ENCODE measurements at regions not wholly inside any gene's neighbourhood (a gene's known extent, or its start where the extent isn't known, plus 50 kb on each side); places are given as distances from the start of the nearest gene placed in this dataset.

DNA sequence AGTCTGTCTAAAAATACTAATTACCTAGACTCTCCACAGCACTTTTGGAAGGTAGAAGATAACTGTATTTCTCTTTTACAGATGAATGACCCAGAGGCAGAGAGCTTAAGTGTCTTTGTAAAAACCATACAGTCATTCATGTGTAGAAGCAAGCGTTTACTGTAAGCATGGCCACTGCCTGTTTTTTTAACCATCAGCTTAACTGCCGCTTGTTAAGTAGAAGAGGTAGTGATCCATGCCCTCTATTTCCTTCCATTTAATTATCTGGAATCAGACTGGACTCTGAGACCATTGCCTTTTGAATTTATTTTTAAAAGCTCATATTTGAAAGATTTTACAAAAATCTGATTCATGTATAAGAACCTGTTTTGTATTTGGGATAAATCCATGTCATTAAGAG is 111.2 kb upstream of the TECRL start:
- H3K18ac ChIP-seq (ENCODE audit: extremely low read depth, low read length), result no peak overlapping the region
- H2BK12ac ChIP-seq (ENCODE audit: low read depth, low read length), result no peak overlapping the region
- DNase-seq (ENCODE audit: low read depth in 1 of 2, low spot score in 2 of 2) (no peak), FAIRE-seq (no peak)
- H4K5ac ChIP-seq (ENCODE audit: insufficient read length, low read depth, low read length), result no peak overlapping the region
- no peaks in the 10 kb centered on the region for H3K36me3 ChIP-seq (ENCODE audit: control insufficient read depth in 2 of 4, insufficient read depth in 4 of 4, low read length in 3 of 4)
- no peak overlapping the region for H2BK20ac ChIP-seq (ENCODE audit: low read length)
- no peaks in the 10 kb centered on the region for H3K9me3 ChIP-seq (ENCODE audit: insufficient read depth in 2 of 2, low read depth in 1 of 2, low read length in 1 of 2)
- H4K8ac ChIP-seq (ENCODE audit: extremely low read depth, insufficient read depth, low read length), result no peak overlapping the region
- H2BK15ac ChIP-seq (ENCODE audit: low read length), result no peak overlapping the region
- CTCF ChIA-PET (ENCODE audit: partially characterized antibody), result interaction anchor here (0.6 to 1.4 kb wide), 3 partner anchors 18 to 1713 kb away, joined by 3 to 8 read pairs (median 3); no protein-coding TSS in a partner anchor
- no peaks in the 10 kb centered on the region for H3K27me3 ChIP-seq (replicated peaks in 1 of 4; ENCODE audit: control insufficient read depth in 3 of 4, extremely low read depth in 1 of 4, insufficient read depth in 3 of 4, low read length in 3 of 4)
- no peak overlapping the region for H2BK5ac ChIP-seq (ENCODE audit: low read depth, low read length)
- H3K56ac ChIP-seq (replicated peaks; ENCODE audit: insufficient read length, low read depth, low read length), result no peak overlapping the region
- no peak overlapping the region for H2AFZ ChIP-seq (ENCODE audit: low read length)
- H3K14ac ChIP-seq (ENCODE audit: insufficient read length), result no peak overlapping the region
- H2BK120ac ChIP-seq (replicated peaks; ENCODE audit: low read depth, low read length), result no peak overlapping the region
- no peaks in the 10 kb centered on the region for H4K20me1 ChIP-seq (replicated peaks in 1 of 2; ENCODE audit: control insufficient read depth in 1 of 2, insufficient read depth in 2 of 2, low read length in 2 of 2)
- no peak overlapping the region for H3K4ac ChIP-seq (replicated peaks; ENCODE audit: insufficient read length, low read depth, low read length)
- H3K9ac ChIP-seq (replicated peaks in 1 of 4; ENCODE audit: extremely low read depth in 1 of 4, low read depth in 3 of 4, low read length in 3 of 4), result no peak overlapping the region
- H3K79me2 ChIP-seq (ENCODE audit: control insufficient read depth in 1 of 2, insufficient read depth in 2 of 2, low read length in 2 of 2), result no peaks in the 10 kb centered on the region
- H3K4me2 ChIP-seq (ENCODE audit: insufficient read depth in 1 of 2, low read depth in 2 of 2, low read length in 2 of 2), result no peak overlapping the region
- H3K4me1 ChIP-seq (replicated peaks in 1 of 4; ENCODE audit: control insufficient read depth in 3 of 4, insufficient read depth in 4 of 4, low read length in 3 of 4), result no peaks in the 10 kb centered on the region
- no peak overlapping the region for H4K91ac ChIP-seq (replicated peaks; ENCODE audit: insufficient read length, low read length)
- no peak overlapping the region for H2AK5ac ChIP-seq (ENCODE audit: low read depth, low read length)
- no peaks in the 10 kb centered on the region for H3K79me1 ChIP-seq (ENCODE audit: low read depth, low read length)
- POLR2A ChIA-PET (ENCODE audit: partially characterized antibody), result no interaction called here
- no peak overlapping the region for H3K4me3 ChIP-seq (ENCODE audit: extremely low read depth in 1 of 4, insufficient read depth in 2 of 4, low read depth in 3 of 4, low read length in 4 of 4)
- no peak overlapping the region for H3K23ac ChIP-seq (ENCODE audit: insufficient read length)
- H3K23me2 ChIP-seq (ENCODE audit: low read depth, low read length), result no peaks in the 10 kb centered on the region
- H3K27ac ChIP-seq (ENCODE audit: low read depth, low read length), result no peak overlapping the region
- WGBS, 2 experiments (ENCODE audit: extremely low coverage in 1 of 2, insufficient coverage in 1 of 2, insufficient read length in 1 of 2, insufficient replicate concordance in 2 of 2, low coverage in 1 of 2, low lambda C conversion rate in 2 of 2, missing lambda C conversion rate in 1 of 2), result 74% methylated on average over 2 of the region's 2 CpGs; no CpG with 5 or more reads in 1 of the 2 experiments
- no peak for TF ChIP-seq EGR1 (IDR thresholded peaks at IDR 0.05; ENCODE audit: borderline replicate concordance, low read depth, low read length)
- TF ChIP-seq CREB1 (IDR thresholded peaks at IDR 0.05), result no peak
- no peak for TF ChIP-seq GABPA (IDR thresholded peaks at IDR 0.05; ENCODE audit: borderline replicate concordance, insufficient read depth, low read length)
- no peak for TF ChIP-seq POLR2AphosphoS5 (IDR thresholded peaks at IDR 0.05; ENCODE audit: low read depth, low read length)
- TF ChIP-seq BCL11A (IDR thresholded peaks at IDR 0.05; ENCODE audit: low read depth in 2 of 2, low read length in 2 of 2), result no peak
- TF ChIP-seq CBX8 (IDR thresholded peaks at IDR 0.05; ENCODE audit: borderline replicate concordance, low read depth, low read length), result no peak
- TF ChIP-seq GTF2F1 (IDR thresholded peaks at IDR 0.05; ENCODE audit: borderline replicate concordance, low read depth, low read length), result no peak
- TF ChIP-seq SIN3A (conservative IDR thresholded peaks at IDR 0.05 in 1 of 2, IDR thresholded peaks at IDR 0.05 in 1 of 2; ENCODE audit: low read depth in 1 of 2, low read length in 2 of 2), result no peak
